Myocyte (in vitro differentiated cells): ENCODE measurements at regions not wholly inside any gene's neighbourhood (a gene's known extent, or its start where the extent isn't known, plus 50 kb on each side); places are given as distances from the start of the nearest gene placed in this dataset.

ENCODE experiments used
- DNase-seq: peaks from one replicate; pipeline ENCODE4 v3.0.0-alpha.2; 2012; ENCODE audit warnings: low read depth

DNA sequence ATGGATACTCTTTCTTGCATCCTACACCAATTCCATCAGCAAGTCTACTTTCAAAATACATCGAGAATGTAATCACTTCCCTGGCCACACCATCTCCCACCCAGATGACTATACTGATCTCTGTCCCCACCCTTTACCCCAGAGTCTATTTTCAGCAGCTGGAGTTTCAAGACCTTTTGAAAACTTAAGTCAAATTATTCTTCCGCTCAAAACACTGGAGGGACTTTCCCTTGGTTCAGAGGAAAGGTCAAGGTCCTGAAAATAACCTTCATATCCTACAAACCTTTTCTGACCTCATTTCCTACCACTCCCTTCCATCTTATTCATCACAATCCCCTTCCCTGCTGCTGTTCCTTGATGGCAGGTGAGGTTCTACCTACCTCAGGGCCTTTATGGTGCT lies 58.8 kb upstream of the LYPD6 start:
- DNase-seq = no peak

DNA sequence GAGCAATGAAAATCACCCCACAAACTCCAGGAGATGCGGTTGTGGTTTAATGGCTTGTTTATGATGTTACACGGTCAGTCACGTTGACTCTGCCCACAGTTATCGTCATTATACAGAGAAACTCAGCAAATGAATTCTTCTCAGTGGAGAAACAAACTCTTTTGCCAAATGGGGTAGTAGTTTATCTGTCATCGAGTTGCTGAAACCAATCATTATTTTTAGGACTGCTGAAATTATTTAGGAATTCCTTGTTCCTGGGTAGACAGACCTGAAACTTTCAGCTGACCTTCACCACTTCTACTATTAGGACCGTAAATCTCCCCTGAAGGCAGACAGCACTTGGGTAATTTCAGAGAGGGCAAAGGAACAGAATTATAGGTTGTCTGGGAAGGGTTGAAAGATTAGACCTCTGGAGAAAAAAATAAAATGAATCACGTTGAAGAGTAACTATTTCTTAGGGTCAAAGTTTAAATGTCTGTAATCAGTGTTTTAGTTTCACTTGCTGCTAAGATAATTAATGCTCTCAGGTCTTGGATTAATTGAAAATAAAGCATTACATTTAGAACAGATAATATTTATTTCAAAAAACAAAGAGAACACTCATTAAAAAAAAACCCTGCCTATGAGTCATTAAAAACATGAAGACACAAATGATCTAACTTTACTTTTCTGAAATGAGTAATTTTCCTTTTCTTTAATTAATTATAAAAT lies 52.1 kb upstream of the LYPD6 start:
- peak; percentile 10 for DNase-seq

DNA sequence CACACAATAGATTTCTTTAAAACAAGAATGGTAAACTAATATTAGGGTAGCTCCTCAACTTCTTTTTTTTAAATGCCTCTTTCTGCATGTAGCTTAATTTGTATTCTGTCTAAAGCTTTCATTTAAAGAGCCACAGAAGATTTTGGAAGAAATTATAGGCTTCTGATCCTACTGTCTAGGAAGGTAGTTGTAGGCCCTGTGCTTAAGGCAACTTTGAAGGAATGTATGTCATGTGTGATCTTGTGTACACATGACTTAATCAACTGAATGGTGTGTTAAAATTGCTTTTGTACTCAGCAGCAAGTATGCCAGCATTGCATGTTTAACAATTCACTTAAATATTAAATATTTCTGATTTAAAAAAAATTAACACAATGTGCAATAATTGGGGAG lies 51.5 kb upstream of the LYPD6 start:
- DNase-seq = no peak
